CD4-positive, CD25-positive, alpha-beta regulatory T cell (primary cell): ENCODE measurements at regions not wholly inside any gene's neighbourhood (a gene's known extent, or its start where the extent isn't known, plus 50 kb on each side); places are given as distances from the start of the nearest gene placed in this dataset.

Experiments
- ATAC-seq, 2 donors: fragments of 150-1000 bp; cut with Tn5 transposase; one replicate each; pipeline ENCODE4 v1.10.0; 2021; ENCODE audit warnings: low read depth in 2 of 2, moderate number of reproducible peaks in 2 of 2, moderate library complexity in 1 of 2
- DNase-seq, 3 donors: peaks; one replicate each; pipeline versions ENCODE4 v3.0.0 to v3.0.0-alpha.2; 2012 to 2022; ENCODE audit warnings: mixed read lengths in 1 of 3
- H3K27ac ChIP-seq: one replicate; pipeline ENCODE4 v1.7.0; 2013; ENCODE audit warnings: mild to moderate bottlenecking, low read length; ENCODE audit not compliant: insufficient read depth, poor library complexity, severe bottlenecking
- H3K27me3 ChIP-seq: one replicate; pipeline ENCODE4 v1.7.0; 2013; ENCODE audit warnings: low read length; ENCODE audit not compliant: control insufficient read depth, insufficient read depth
- H3K36me3 ChIP-seq: one replicate; pipeline ENCODE4 v1.7.0; 2013; ENCODE audit warnings: mild to moderate bottlenecking, low read length, moderate library complexity; ENCODE audit not compliant: control insufficient read depth, insufficient read depth
- H3K4me1 ChIP-seq: 2 replicates; pipeline ENCODE4 v1.7.0; 2013; ENCODE audit warnings: mild to moderate bottlenecking, low read length; ENCODE audit not compliant: insufficient read depth, control insufficient read depth, poor library complexity, severe bottlenecking
- H3K4me3 ChIP-seq: one replicate; pipeline ENCODE4 v1.7.0; 2013; ENCODE audit warnings: low read depth, mild to moderate bottlenecking, low read length, moderate library complexity
- H3K9me3 ChIP-seq, 2 experiments: 1 replicate in 1 of 2; 2 replicates in 1 of 2; pipeline ENCODE4 v1.7.0; 2013; ENCODE audit warnings: low read length in 2 of 2, mild to moderate bottlenecking in 1 of 2, moderate library complexity in 1 of 2; ENCODE audit not compliant: control insufficient read depth in 2 of 2
- H3K27ac Mint-ChIP-seq, 3 donors: one replicate each; pipeline ENCODE4 v1.8.0; 2020 to 2022; ENCODE audit warnings: mild to moderate bottlenecking in 3 of 3, mixed read lengths in 3 of 3, moderate library complexity in 2 of 3
- H3K27me3 Mint-ChIP-seq: one replicate; pipeline ENCODE4 v1.8.0; 2022; ENCODE audit warnings: mild to moderate bottlenecking, mixed read lengths
- H3K36me3 Mint-ChIP-seq: one replicate; pipeline ENCODE4 v1.8.0; 2020; ENCODE audit warnings: mixed read lengths
- H3K4me1 Mint-ChIP-seq, 4 donors: one replicate each; pipeline ENCODE4 v1.8.0; 2020 to 2022; ENCODE audit warnings: mixed read lengths in 4 of 4, mild to moderate bottlenecking in 1 of 4
- H3K4me3 Mint-ChIP-seq, 4 donors: one replicate each; pipeline ENCODE4 v1.8.0; 2020 to 2022; ENCODE audit warnings: mild to moderate bottlenecking in 4 of 4, mixed read lengths in 4 of 4, moderate library complexity in 3 of 4
- H3K9me3 Mint-ChIP-seq, 7 donors: one replicate each; pipeline ENCODE4 v1.8.0; 2020 to 2022; ENCODE audit warnings: mixed read lengths in 7 of 7, mild to moderate bottlenecking in 3 of 7, moderate library complexity in 2 of 7

DNA sequence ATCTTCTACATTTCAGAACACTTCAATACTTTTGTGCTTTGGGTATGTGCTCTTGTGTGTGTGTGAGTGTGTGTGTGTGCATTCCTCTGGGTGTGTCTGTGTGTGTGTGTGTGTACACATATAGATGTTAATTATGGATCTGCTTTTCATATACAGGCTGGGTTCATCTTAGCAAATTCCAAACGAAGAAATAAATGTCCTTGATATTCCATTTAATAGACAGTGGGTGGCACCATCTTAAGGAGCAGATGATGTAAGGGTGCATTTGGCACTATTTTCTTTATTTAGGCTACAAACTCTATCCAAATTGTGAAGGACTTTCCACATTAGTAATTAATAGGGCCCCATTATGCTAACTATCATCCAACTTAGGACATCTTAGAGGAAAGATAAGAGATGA lies 425.8 kb upstream of the POU3F3 start:
- H3K36me3 ChIP-seq = no peaks in the 10 kb centered on the region
- H3K9me3 Mint-ChIP-seq = peaks cover 0 to 1% (median 0%) of the 10 kb centered on the region in 7 donors
- H3K4me1 Mint-ChIP-seq = no peaks in the 10 kb centered on the region
- peaks cover 9% of the 10 kb centered on the region for H3K27me3 Mint-ChIP-seq
- H3K4me1 ChIP-seq = no peaks in the 10 kb centered on the region
- H3K4me3 Mint-ChIP-seq = no peak overlapping the region
- no peak for DNase-seq
- no peak overlapping the region for H3K4me3 ChIP-seq
- H3K36me3 Mint-ChIP-seq = no peaks in the 10 kb centered on the region
- no peak overlapping the region for H3K27ac ChIP-seq
- peaks cover 3% of the 10 kb centered on the region for H3K27me3 ChIP-seq
- H3K9me3 ChIP-seq = no peaks in the 10 kb centered on the region
- no peak for ATAC-seq
- no peak overlapping the region for H3K27ac Mint-ChIP-seq

DNA sequence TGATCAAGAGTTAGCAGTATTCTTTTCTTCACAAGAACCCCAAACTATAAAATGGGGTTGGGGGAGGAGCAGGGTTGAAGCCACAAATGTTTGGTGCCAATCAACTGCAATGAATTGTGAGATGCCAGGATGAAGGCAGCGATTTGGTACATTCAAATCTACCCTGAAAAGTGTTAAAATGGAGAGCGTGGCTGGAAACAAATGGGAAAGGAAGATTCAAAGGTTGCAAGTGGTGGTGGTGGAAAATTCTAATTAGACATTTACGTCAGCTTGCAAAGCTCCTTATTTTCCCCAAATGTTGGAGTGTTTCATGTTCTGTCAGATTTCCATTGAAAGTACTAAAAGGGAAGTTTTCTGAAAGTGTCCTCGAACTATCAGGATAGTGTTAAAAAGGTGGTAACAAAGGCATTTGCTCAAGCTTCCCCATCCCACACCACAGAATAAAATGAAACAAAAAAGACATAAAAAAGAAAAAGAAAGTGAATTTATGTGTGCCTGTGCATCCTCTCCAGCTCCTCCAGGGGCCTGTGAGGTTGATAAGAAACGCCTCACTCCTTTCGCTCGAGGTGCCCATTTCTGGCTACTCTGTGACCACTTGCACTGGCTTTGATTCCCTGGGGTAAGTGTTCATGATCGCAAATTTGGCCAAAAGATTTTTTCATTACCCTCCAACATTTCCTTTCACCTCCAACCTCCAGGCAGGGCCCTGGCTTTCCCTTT lies 424.1 kb upstream of the POU3F3 start:
- H3K27me3 ChIP-seq = peaks cover 3% of the 10 kb centered on the region
- Mint-ChIP-seq H3K4me3 (no peak overlapping the region), H3K36me3 (no peaks in the 10 kb centered on the region), H3K27ac (no peak overlapping the region), H3K9me3 (peaks cover 0 to 4% (median 0%) of the 10 kb centered on the region in 7 donors), H3K4me1 (peaks cover 0 to 11% (median 6%) of the 10 kb centered on the region in 4 donors), H3K27me3 (peaks cover 16% of the 10 kb centered on the region)
- no peak overlapping the region for H3K4me3 ChIP-seq
- no peaks in the 10 kb centered on the region for H3K9me3 ChIP-seq
- H3K36me3 ChIP-seq = no peaks in the 10 kb centered on the region
- H3K4me1 ChIP-seq = no peaks in the 10 kb centered on the region
- DNase-seq (no peak), ATAC-seq (no peak)
- no peak overlapping the region for H3K27ac ChIP-seq

DNA sequence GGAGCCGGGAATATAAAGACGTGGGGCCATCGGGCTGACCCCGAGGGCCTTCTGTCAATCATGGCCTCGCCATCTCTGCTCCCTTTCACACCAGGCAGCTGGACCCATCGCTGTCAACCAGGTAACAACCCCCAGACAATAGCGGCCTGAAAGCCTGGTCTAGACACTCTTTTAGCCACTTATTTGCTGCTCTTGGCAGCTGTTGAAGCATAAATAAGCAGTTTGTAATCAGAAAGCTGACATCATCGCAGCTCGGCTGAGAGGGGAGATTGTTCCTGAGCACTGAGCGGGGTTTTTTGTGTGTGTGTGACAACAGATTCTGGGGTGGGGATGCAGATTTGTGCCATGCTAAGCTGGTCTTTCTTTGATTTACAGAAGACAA lies 423.6 kb upstream of the POU3F3 start:
- no peaks in the 10 kb centered on the region for H3K9me3 ChIP-seq
- H3K27ac ChIP-seq = no peak overlapping the region
- ATAC-seq (no peak), DNase-seq (no peak)
- H3K36me3 ChIP-seq = no peaks in the 10 kb centered on the region
- no peaks in the 10 kb centered on the region for H3K4me1 ChIP-seq
- Mint-ChIP-seq H3K4me1 (peaks cover 0 to 11% (median 6%) of the 10 kb centered on the region in 4 donors), H3K27ac (no peak overlapping the region), H3K36me3 (no peaks in the 10 kb centered on the region), H3K27me3 (peaks cover 16% of the 10 kb centered on the region), H3K4me3 (no peak overlapping the region), H3K9me3 (peaks cover 0 to 4% (median 0%) of the 10 kb centered on the region in 7 donors)
- no peaks in the 10 kb centered on the region for H3K27me3 ChIP-seq
- H3K4me3 ChIP-seq = no peak overlapping the region

DNA sequence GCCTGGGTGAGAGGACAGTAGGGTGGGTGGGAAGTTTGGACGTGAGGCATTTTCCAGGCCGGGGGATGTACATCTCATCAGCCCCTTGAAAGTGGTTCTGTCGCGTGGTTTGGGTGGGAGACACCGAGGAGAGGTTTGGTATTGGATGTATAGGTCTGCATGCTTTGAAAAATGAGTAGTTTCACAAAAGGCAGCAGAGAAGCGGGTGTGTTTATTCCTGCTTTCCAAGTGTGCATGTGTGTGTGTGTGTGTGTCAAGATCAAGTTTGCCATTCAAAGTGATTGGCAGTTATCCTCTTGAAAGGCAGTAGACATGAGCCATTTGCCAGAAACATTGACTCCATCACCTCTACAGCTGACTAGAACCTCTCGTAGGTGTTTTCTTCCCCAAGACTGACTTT lies 423.1 kb upstream of the POU3F3 start:
- Histone ChIP-seq H3K4me3 (no peak overlapping the region), H3K4me1 (no peaks in the 10 kb centered on the region), H3K9me3 (no peaks in the 10 kb centered on the region), H3K36me3 (no peaks in the 10 kb centered on the region), H3K27me3 (no peaks in the 10 kb centered on the region), H3K27ac (no peak overlapping the region)
- Mint-ChIP-seq H3K36me3 (no peaks in the 10 kb centered on the region), H3K9me3 (peaks cover 0 to 4% (median 0%) of the 10 kb centered on the region in 7 donors), H3K27ac (no peak overlapping the region), H3K27me3 (peaks cover 16% of the 10 kb centered on the region), H3K4me1 (peaks cover 0 to 11% (median 6%) of the 10 kb centered on the region in 4 donors), H3K4me3 (no peak overlapping the region)
- DNase-seq = no peak
- ATAC-seq = no peak

- Histone ChIP-seq H3K4me3 (no peak overlapping the region), H3K36me3 (no peaks in the 10 kb centered on the region), H3K4me1 (no peaks in the 10 kb centered on the region), H3K27ac (no peak overlapping the region), H3K9me3 (no peaks in the 10 kb centered on the region), H3K27me3 (no peaks in the 10 kb centered on the region)
- H3K4me3 Mint-ChIP-seq = no peak overlapping the region
- no peaks in the 10 kb centered on the region for H3K36me3 Mint-ChIP-seq
- H3K4me1 Mint-ChIP-seq = peaks cover 0 to 11% (median 6%) of the 10 kb centered on the region in 4 donors
- peaks cover 14% of the 10 kb centered on the region for H3K27me3 Mint-ChIP-seq
- no peak overlapping the region for H3K27ac Mint-ChIP-seq
- peaks cover 0 to 4% (median 0%) of the 10 kb centered on the region in 7 donors for H3K9me3 Mint-ChIP-seq
- ATAC-seq = no peak
- DNase-seq = no peak
These were observed 422.2 kb upstream of the POU3F3 start for GRCh38 chr2:104431701-104432121.

GRCh38 chr2:104432401-104432800 lies 421.5 kb upstream of the POU3F3 start:
- Histone ChIP-seq H3K27ac (no peak overlapping the region), H3K27me3 (no peaks in the 10 kb centered on the region), H3K9me3 (no peaks in the 10 kb centered on the region), H3K4me3 (no peak overlapping the region), H3K4me1 (no peaks in the 10 kb centered on the region), H3K36me3 (no peaks in the 10 kb centered on the region)
- no peak overlapping the region for H3K27ac Mint-ChIP-seq
- H3K27me3 Mint-ChIP-seq = peaks cover 11% of the 10 kb centered on the region
- no peak overlapping the region for H3K4me3 Mint-ChIP-seq
- no peaks in the 10 kb centered on the region for H3K36me3 Mint-ChIP-seq
- H3K9me3 Mint-ChIP-seq = peaks cover 0 to 4% (median 0%) of the 10 kb centered on the region in 7 donors
- DNase-seq (no peak), ATAC-seq (no peak)
- peaks cover 0 to 11% (median 6%) of the 10 kb centered on the region in 4 donors for H3K4me1 Mint-ChIP-seq

- peaks cover 7% of the 10 kb centered on the region for H3K27me3 Mint-ChIP-seq
These were observed 420.9 kb upstream of the POU3F3 start for GRCh38 chr2:104432991-104433390.

GRCh38 chr2:104433657-104434056 lies 420.3 kb upstream of the POU3F3 start:
- Mint-ChIP-seq H3K4me3 (peak overlapping the region in 1 of 4 donors; percentile 21), H3K27ac (no peak overlapping the region), H3K4me1 (peaks cover 0 to 11% (median 6%) of the 10 kb centered on the region in 4 donors), H3K9me3 (peaks cover 0 to 4% (median 0%) of the 10 kb centered on the region in 7 donors), H3K36me3 (no peaks in the 10 kb centered on the region), H3K27me3 (peaks cover 7% of the 10 kb centered on the region)
- Histone ChIP-seq H3K4me1 (no peaks in the 10 kb centered on the region), H3K36me3 (no peaks in the 10 kb centered on the region), H3K27ac (no peak overlapping the region), H3K9me3 (no peaks in the 10 kb centered on the region), H3K27me3 (no peaks in the 10 kb centered on the region), H3K4me3 (no peak overlapping the region)
- ATAC-seq = no peak
- no peak for DNase-seq

More at GRCh38 chr2:104432991-104433390, 420.9 kb upstream of the POU3F3 start:
- peaks cover 0 to 11% (median 6%) of the 10 kb centered on the region in 4 donors for H3K4me1 Mint-ChIP-seq
- Histone ChIP-seq H3K4me3 (no peak overlapping the region), H3K27me3 (no peaks in the 10 kb centered on the region), H3K9me3 (no peaks in the 10 kb centered on the region), H3K36me3 (no peaks in the 10 kb centered on the region), H3K27ac (no peak overlapping the region), H3K4me1 (no peaks in the 10 kb centered on the region)
- H3K36me3 Mint-ChIP-seq = no peaks in the 10 kb centered on the region
- H3K9me3 Mint-ChIP-seq = peaks cover 0 to 4% (median 0%) of the 10 kb centered on the region in 7 donors
- DNase-seq (no peak), ATAC-seq (no peak)
- peak overlapping the region in 1 of 4 donors; percentile 6 for H3K4me3 Mint-ChIP-seq
- H3K27ac Mint-ChIP-seq = no peak overlapping the region
